Breast epithelium (tissue), 4 donors: ENCODE measurements at regions not wholly inside any gene's neighbourhood (a gene's known extent, or its start where the extent isn't known, plus 50 kb on each side); places are given as distances from the start of the nearest gene placed in this dataset.

Experiments
- DNase-seq, 2 donors: peaks; one replicate each; pipeline ENCODE4 v3.0.0-alpha.2; 2019; ENCODE audit warnings: low spot score in 2 of 2
- H3K27ac ChIP-seq, 2 donors: fragments of 200-600 bp; sonication (generic) in 1 of 2; one replicate each; pipeline ENCODE4 v1.5.1; 2016 to 2019; ENCODE audit warnings: mild to moderate bottlenecking in 1 of 2
- H3K27me3 ChIP-seq, 2 donors: fragments of 200-600 bp; sonication (generic) in 1 of 2; one replicate each; pipeline versions ENCODE4 v1.5.1 to v1.6.0; 2017 to 2019; ENCODE audit warnings: control low read depth in 1 of 2, mild to moderate bottlenecking in 1 of 2
- H3K36me3 ChIP-seq: fragments of 200-600 bp; one replicate; pipeline ENCODE4 v1.5.1; 2019
- H3K4me1 ChIP-seq, 2 donors: fragments of 200-600 bp; sonication (generic); one replicate each; pipeline ENCODE4 v1.5.1; 2016 to 2019; ENCODE audit warnings: control low read depth in 1 of 2
- H3K4me3 ChIP-seq, 3 donors: fragments of 200-600 bp; sonication (generic); 1 replicate in 2 of 3; 2 replicates in 1 of 3; pipeline ENCODE4 v1.5.1; 2016 to 2019; ENCODE audit warnings: mild to moderate bottlenecking in 3 of 3, moderate library complexity in 2 of 3
- H3K9me3 ChIP-seq, 2 donors: fragments of 200-600 bp; sonication (generic) in 1 of 2; one replicate each; pipeline ENCODE4 v1.5.1; 2016 to 2019; ENCODE audit warnings: control low read depth in 1 of 2
- CTCF ChIP-seq, 3 donors: fragments of 450-650 bp; IDR thresholded peaks; one replicate each; pipeline ENCODE4 v1.5.1; 2016 to 2017; ENCODE audit warnings: antibody characterized with exemption in 3 of 3, mild to moderate bottlenecking in 3 of 3, moderate library complexity in 3 of 3
- POLR2A ChIP-seq: fragments of 450-650 bp; IDR thresholded peaks from one replicate; pipeline ENCODE4 v1.6.1; 2016; ENCODE audit warnings: antibody characterized with exemption, mild to moderate bottlenecking, moderate library complexity
- POLR2AphosphoS5 ChIP-seq, 3 donors: sonication (generic); formaldehyde crosslinking; IDR thresholded peaks; one replicate each; pipeline ENCODE4 v1.6.1; 2017; ENCODE audit warnings: antibody characterized with exemption in 3 of 3
- intact Hi-C: fragments of 100-400 bp; cut with DNase I; formaldehyde crosslinking; loops from one replicate; pipeline ENCODE4 v1.15.1; 2023; ENCODE audit warnings: low total_unique reads

DNA sequence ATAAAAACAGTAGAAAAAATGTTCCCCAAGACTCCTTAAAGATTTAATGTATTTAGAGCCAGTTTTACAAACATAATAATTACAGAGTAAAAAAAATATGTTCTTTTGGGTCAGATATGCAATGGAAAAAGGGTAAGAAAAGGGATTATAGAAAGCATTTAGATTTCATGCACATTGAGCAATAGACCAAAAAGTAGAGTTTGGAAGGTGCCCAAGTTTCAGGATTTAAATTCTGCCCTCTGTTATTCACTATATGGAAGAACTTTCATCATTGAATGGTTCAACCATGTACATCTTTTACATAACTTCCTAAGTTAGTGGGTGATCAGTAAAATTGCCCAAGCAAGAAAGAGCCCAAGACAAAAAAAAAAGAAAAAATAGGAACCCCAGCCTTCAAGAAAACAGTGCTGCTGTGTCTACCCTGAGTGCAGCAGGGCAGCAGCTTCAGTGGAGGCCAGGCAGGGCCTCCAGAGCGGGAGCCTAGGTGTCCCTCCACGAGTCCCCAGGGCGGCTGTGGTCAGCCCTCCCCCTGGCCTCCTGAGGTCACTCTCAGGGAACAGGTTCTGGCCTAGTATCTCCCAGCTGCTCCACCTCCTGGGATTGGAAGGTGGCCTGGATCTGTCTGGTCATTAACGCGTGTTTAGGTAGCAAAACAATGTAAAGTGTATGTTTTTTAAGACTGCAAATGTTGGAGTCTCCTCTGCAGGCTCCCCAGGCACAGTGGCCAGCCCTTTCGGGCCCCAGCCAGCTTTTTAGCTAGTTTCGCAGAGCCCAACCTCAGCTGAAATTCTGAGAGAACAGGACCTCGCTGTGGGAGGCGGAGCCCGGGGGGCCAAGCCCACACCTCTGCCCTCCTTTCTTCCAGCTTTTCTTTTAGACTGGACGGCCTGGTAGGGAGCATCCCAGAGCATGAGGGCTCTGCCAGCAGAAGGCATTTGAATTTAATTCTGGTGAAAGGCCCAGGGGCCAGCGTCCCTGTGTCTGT lies 77.3 kb downstream of the TEX51 start:
- DNase-seq, result no peak
- intact Hi-C loops, result no loop called here
- Histone ChIP-seq H3K4me3 (no peak overlapping the region), H3K9me3 (no peaks in the 10 kb centered on the region), H3K36me3 (no peaks in the 10 kb centered on the region), H3K27me3 (no peaks in the 10 kb centered on the region), H3K4me1 (no peaks in the 10 kb centered on the region), H3K27ac (no peak overlapping the region)
- TF ChIP-seq CTCF (IDR thresholded peaks at IDR 0.05), result no peak
- no peak for TF ChIP-seq POLR2A
- TF ChIP-seq POLR2AphosphoS5 (IDR thresholded peaks at IDR 0.05), result no peak

DNA sequence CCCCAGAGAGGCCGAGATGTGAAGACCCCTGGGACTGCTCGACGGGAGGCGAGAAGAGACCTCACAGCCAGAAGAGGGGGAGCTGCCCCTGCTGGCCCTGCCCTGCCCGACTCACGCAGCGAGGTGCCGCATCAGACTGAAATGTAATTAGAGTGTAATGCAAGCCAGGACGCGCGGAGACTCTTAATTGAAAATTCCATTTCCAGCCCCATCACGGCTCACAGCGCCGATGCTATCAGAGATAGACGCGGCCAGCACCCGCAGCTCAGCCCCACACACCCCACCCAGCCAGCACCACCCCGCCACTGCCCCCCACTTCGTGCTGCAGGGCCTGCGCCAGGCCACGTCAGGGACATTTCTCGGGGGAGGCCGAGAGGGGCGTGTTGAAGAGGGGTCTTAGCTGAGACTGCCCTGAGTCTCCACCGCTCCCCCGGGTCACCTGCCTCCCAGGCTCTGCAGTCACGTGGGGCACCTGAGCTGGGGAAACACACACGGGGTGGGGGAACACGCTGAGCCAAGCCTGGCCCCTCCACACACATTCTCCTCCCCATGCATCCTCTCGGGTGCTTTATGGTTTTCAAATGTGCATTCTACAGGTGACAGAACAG lies 78.1 kb downstream of the TEX51 start:
- Histone ChIP-seq H3K4me1 (no peaks in the 10 kb centered on the region), H3K9me3 (no peaks in the 10 kb centered on the region), H3K4me3 (no peak overlapping the region), H3K27ac (no peak overlapping the region), H3K36me3 (no peaks in the 10 kb centered on the region), H3K27me3 (no peaks in the 10 kb centered on the region)
- no peak for DNase-seq
- TF ChIP-seq CTCF (IDR thresholded peaks at IDR 0.05) (no peak), POLR2AphosphoS5 (IDR thresholded peaks at IDR 0.05) (no peak), POLR2A (no peak)
- intact Hi-C loops, result no loop called here

DNA sequence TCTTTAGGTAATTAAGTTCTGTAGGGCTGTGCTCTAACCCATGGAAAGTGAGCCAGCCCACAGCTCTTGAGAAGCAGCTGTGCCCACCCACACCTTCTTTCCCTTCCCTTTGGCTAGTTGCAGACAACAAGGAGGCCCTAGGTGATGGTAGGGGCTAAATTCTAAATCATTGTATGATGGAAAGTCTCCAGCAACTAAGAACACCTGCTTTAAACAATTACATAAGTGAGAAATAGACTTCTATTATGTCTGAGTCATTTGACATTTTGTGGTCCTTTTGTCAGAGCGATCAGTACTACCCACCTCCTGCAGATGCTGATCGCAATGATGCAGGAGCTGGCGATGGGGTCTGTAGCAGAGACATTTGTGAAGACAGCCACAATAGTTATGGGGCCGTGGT lies 79.6 kb downstream of the TEX51 start:
- H3K9me3 ChIP-seq, result no peaks in the 10 kb centered on the region
- H3K27ac ChIP-seq, result no peak overlapping the region
- H3K4me1 ChIP-seq, result no peaks in the 10 kb centered on the region
- no peaks in the 10 kb centered on the region for H3K36me3 ChIP-seq
- DNase-seq, result no peak
- intact Hi-C loops, result no loop called here
- H3K4me3 ChIP-seq, result no peak overlapping the region
- H3K27me3 ChIP-seq, result no peaks in the 10 kb centered on the region
- TF ChIP-seq POLR2A (no peak), POLR2AphosphoS5 (IDR thresholded peaks at IDR 0.05) (no peak), CTCF (IDR thresholded peaks at IDR 0.05) (no peak)

DNA sequence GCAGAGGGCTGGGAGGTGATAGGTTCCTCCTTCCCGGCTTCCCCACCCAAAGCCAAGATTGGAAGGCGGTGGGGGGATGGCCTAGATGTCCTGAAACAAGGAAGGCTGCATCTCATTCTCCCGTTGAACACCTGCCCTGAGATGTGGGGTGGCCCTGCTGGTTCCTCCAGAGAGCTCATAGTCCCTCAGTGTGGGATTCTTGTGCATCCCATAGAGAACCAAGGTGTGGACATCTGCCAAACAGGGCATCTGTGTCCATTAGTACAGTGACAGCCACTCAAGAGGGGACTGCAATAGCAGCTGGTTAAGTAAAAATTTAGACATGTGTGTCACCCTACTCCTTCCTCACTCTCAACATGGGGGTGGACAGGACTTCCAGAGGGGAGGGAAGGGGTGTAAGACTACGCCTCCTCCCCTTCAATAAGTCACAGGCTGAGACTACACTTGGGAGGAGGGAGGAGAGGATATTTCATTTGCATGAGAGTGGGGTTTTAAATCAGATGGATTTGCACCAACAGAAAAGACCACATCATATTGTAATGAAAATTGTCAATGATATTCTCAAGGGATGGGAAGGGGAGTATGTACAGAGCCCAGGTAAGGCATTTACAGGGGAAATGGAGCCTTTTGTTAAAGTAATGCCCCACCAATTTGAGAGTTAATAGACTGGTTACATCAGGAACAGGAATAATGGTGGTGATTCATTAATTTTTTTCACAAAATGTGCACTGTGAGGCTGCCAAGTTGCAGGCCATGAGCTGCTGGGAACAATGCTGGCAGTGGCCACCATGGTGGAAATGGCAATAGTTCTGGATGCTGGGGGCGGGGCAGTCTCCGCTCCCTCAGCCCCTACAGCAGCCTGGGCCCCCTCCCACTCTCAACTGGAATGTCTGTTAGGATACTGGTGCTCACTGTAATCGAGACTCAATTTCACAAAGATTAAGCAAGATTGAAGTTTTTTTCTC lies 80.6 kb downstream of the TEX51 start:
- H3K27ac ChIP-seq, result no peak overlapping the region
- intact Hi-C loops, result no loop called here
- H3K9me3 ChIP-seq, result no peaks in the 10 kb centered on the region
- no peaks in the 10 kb centered on the region for H3K4me1 ChIP-seq
- no peak overlapping the region for H3K4me3 ChIP-seq
- TF ChIP-seq POLR2A, result no peak
- TF ChIP-seq POLR2AphosphoS5 (IDR thresholded peaks at IDR 0.05), result no peak
- no peak for TF ChIP-seq CTCF (IDR thresholded peaks at IDR 0.05)
- H3K36me3 ChIP-seq, result no peaks in the 10 kb centered on the region
- no peak for DNase-seq
- no peaks in the 10 kb centered on the region for H3K27me3 ChIP-seq
